DMS 273 treated with DMSO at 0.1 percent for 48 hours (cell line): ENCODE measurements at regions not wholly inside any gene's neighbourhood (a gene's known extent, or its start where the extent isn't known, plus 50 kb on each side); places are given as distances from the start of the nearest gene placed in this dataset.
"Not testable (repeated sequence)": the region's sequence is repeated elsewhere in the genome, so short reads cannot be mapped to it uniquely, and the experiment has no call there.

Experiments
- DNase-seq: peaks from one replicate; lab custom pipeline; 2025; lab: John Stamatoyannopoulos, UW

DNA sequence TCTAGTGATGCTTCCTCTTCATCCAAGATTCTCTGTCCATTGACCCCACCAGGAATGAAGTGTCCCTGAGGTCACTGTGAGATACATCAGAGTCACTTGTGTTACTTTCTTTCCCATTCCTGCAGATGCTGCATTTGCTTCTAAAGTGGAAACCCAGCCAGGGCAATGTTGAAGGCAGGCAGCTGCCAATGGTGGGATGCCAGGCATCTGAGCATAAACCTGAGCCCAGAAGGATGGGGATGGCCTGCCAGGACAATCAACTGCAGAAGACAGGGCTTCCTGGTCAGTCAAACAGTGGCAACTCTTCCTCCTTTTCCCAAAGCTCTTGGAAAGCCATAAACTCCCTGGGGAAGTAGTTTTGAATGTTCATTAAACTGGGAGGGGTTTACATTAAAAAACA lies 178.0 kb upstream of the TMEM132C start:
- DNase-seq: no peak

GRCh38 chr12:128089961-128090360 lies 177.0 kb upstream of the TMEM132C start:
- no peak for DNase-seq

DNA sequence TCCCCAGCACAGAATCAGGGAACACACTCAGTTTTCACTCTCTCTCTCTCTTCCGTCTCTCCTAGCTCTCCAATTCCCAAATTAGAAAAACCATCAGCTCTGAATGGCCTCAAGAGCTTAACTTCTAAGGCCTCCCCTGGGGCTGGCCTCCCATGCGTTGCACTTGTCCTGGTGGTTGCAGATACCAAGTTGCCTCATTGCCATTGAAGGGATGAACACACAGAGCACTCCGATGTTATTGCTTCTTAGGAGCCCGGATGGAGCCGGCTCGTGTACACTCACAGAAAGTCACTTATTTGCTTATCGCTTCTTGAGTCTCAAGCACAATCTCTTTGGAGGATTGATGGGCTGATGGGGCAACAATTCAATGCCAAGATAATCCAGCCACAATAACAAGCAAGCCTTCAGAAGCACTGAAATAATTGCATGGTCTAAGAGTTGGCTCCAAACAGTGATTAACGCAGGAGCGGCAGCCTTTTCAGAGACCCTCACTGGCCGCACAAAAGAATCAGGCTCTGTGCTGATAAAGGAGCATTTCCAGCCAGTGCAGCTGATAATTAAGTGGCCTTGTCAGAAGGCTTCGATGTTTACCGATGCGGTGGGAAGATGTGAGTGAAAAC lies 175.8 kb upstream of the TMEM132C start:
- no peak for DNase-seq

DNA sequence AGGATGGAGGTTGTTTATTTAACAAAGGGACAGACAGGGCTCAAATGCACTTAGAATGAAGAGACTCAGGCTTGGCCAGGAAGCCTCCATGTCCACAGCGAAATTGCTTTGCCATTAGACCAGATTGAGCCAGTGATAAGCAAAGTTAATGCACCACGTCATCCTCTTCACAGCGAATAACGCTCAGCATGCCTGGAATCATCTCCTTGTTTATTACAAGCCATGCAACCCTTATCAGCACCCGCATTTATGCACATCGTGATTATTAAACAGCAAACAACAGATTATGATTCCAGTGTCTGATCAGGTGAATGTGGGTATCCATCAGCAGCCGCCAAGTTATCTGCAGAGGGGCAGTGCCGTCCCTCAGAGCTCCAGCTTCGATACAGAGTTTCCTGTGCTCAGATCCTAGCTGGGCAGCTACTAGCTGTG lies 175.0 kb upstream of the TMEM132C start:
- DNase-seq: no peak

GRCh38 chr12:128098730-128099129 lies 168.2 kb upstream of the TMEM132C start:
- no peak for DNase-seq

GRCh38 chr12:128103152-128103551 lies 163.8 kb upstream of the TMEM132C start:
- no peak for DNase-seq

DNA sequence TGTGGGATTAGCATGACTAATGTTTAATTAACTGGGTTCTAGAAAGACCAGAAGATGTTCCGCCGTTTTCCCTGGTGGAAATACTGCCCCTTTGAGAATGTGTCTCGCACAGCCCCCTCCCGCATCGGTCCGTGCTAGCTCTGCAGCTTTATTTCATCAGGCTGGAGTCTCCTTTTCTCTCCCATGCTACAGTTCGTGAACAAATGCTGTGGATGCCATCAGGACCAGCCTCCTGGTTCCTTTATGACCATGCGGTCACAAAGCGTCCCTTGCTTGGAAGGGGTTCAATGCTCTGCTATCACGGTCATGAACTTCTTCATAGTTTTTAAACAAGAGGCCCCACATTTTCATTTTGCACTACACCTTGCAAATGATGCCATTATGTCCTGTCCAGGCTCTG lies 157.7 kb upstream of the TMEM132C start:
- no peak for DNase-seq

- no peak for DNase-seq
These were observed 157.3 kb upstream of the TMEM132C start for GRCh38 chr12:128109636-128110035.

- DNase-seq: no peak
These were observed 155.6 kb upstream of the TMEM132C start for GRCh38 chr12:128111333-128111732.

DNA sequence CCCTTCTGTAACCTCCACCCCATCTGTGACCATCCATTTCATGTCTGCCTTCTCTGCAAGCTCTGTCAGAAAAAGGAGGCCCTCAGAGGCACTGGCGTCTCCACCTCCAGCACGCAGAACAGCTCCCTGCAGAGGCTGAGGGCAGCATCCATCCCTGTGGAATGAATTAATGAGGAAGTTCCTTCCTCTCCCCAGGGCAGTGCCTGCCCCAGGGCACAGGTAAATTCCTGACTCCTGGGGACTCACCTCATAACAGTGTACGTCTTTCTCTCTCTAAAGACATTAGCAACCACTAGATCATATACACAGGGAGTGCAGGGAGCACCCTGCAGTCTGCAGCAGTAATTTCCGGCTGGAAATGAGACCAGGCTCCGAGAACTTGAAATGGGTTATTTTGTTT lies 155.0 kb upstream of the TMEM132C start:
- DNase-seq: no peak

GRCh38 chr12:128113250-128113649 lies 153.7 kb upstream of the TMEM132C start:
- not testable (repeated sequence) for DNase-seq

DNA sequence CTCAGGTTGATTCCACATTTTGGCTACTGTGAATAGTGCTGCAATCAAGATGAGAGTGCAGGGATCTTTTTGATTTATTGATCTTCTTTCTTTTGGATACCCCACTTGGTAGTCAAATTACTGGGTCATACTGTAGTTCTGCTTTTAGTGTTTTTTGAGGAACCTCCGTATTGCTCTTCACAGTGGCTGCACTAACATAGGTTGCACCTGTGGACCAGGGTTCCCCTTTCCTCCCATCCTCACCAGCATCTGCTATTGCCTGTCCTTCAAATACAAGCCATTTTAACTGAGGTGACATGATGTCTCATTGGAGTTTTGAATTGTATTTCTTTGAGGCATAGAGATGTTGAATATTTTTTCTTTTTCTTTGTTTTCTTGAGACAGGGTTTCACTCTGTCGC lies 152.5 kb upstream of the TMEM132C start:
- DNase-seq: no peak

DNA sequence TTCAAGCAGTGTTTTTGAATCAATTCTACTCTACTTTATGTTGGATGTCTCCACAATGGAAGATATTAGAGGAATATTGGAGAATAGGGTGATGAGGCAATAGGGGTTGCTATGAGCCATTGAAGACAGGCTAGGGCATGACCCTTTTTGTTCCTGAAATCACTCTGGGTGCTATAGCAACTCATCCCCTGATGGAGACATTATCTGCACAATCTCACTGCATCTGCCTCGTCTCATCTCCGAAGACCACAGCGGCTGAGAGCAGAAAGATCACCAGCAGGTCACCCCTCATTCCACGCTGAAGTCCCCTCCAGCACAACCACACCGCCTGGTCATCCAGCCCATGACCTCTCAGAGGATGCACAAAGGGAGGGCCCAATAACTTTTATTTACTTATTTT lies 150.4 kb upstream of the TMEM132C start:
- DNase-seq: no peak

DNA sequence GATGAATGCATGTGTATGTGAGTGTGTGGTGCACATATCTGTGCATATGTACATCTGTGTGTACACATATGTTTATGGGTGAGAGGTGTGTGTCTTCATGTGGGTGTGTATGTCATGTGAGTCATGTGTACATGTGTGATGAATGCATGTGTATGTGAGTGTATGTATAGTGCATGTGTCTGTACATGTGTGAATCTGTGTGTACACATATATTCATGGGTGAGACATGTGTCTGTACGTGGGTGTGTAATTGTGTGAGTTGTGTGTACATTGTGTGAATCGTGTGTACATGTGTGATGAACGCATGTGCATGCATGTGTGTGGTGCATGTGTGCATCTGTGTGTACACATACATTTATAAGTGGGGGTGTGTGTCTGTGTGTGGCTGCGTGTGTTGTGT lies 146.9 kb upstream of the TMEM132C start:
- DNase-seq: no peak

GRCh38 chr12:128121424-128121823 lies 145.5 kb upstream of the TMEM132C start:
- DNase-seq: no peak

DNA sequence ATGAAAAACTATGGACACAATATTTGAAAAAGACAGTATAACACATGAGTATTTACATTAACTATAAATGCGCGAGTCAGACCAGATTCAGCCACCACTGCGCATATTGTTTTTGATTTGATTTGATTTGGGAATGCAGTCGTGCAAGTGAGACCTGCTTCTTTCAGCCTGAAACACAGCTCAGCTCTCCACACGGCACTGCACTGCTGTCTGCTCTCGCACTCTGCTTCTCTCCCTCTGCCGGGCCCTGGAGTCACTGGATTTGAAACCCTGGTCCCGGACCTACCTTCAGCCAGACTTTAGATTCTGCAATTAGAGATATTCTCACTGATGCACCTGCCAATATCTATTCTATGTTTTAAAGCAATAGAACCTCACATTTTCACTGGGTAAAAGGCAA lies 143.9 kb upstream of the TMEM132C start:
- DNase-seq: no peak

DNA sequence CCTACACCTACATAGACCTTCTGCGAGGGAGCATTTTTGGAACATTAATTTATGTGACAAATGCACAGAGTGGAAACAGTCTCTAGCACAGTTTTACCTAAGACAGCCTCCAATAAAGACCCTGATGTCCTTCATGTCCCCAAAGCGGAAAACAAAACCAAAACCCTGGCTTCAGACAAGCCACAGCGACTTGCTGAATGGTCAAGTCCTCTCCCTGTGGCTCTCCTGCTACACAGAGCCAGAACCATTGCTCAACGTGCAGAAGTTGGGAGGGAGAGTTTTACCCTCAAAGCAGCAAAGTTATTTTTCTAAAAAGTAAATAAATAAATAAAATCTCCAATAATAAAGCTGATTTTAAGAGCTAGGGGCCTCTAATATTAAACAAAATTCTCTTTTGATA lies 135.0 kb upstream of the TMEM132C start:
- DNase-seq: no peak

- DNase-seq: no peak
These were observed 133.5 kb upstream of the TMEM132C start for GRCh38 chr12:128133321-128134073.

GRCh38 chr12:128137140-128137539 lies 129.8 kb upstream of the TMEM132C start:
- no peak for DNase-seq

GRCh38 chr12:128138125-128138524 lies 128.8 kb upstream of the TMEM132C start:
- DNase-seq: no peak

DNA sequence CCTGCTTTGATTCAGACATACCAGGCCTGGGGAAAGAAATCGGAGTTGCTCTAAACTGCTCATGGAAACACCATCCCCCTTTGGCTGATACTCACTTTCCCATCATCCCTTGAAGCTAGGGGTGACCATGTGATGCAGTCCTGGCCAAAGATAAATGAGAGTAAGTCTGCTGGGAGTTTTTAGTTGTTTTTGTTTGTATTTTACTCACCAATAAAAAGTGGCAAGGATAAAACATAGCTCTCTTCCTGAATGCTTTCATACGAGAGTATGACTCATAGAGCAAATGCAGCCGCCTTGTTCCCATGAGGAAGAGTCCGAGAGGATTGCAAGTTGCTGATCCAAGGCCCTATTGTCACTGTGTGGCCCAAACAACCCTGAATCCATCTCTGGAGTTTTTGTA lies 126.4 kb upstream of the TMEM132C start:
- DNase-seq: no peak

DNA sequence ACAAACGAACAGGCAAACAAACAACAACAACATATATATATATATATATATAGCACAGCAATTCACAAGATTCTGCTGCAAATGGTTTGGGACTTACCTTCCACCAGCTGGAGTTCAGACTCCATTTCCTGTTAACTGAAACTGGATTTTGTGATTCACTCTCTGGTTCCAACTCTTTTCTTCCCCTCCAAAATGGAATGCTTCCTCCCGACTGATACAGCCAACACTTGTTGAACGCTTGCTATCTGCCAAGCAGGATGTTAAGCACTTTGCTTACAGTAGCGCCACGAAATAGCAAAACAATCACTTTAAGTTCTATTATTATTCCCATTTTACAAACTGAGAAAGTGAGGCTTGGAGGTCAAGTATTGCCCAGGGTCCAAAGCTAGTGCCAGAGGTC lies 116.0 kb upstream of the TMEM132C start:
- no peak for DNase-seq

DNA sequence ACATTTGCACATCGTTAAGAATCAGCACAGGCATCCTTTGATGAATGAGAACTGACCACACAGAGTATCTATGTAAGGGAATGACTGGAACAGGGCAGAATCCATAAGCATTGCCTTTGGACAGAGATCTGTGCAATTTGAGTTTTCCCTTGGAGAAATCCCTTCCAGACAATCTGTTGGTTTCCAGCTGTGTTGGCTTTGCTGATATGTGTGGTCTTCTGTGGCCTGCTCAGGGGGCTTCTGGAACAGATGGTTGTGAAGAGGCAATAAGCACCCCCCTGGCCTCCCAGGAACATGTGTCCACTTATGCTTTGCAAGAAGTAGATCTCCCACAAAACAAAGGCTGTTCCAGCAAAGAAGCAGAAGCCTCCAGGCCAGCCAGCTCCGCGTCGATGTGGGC lies 111.4 kb upstream of the TMEM132C start:
- no peak for DNase-seq

- DNase-seq: no peak
These were observed 103.9 kb upstream of the TMEM132C start for GRCh38 chr12:128163086-128163485.
